Body of pancreas (tissue), 4 donors: ENCODE measurements at regions not wholly inside any gene's neighbourhood (a gene's known extent, or its start where the extent isn't known, plus 50 kb on each side); places are given as distances from the start of the nearest gene placed in this dataset.

ENCODE experiments used
- ATAC-seq: fragments of 150-250 bp; one replicate; pipeline ENCODE4 v1.9.1; 2016
- DNase-seq, 4 donors: peaks; one replicate each; pipeline ENCODE4 v3.0.0-alpha.2; 2019
- H3K27ac ChIP-seq, 4 donors: fragments of 200-600 bp; sonication (generic); 1 replicate in 3 of 4; 2 replicates in 1 of 4; pipeline versions ENCODE4 v1.5.1 to v1.6.1; 2016 to 2019; ENCODE audit warnings: mild to moderate bottlenecking in 1 of 4, mixed read lengths in 1 of 4, moderate library complexity in 1 of 4
- H3K27me3 ChIP-seq, 2 donors: fragments of 200-600 bp; sonication (generic); one replicate each; pipeline ENCODE4 v1.6.0; 2016; ENCODE audit warnings: mild to moderate bottlenecking in 1 of 2
- H3K36me3 ChIP-seq, 2 donors: fragments of 200-600 bp; sonication (generic); replicated peaks in 1 of 2; 2 replicates each; pipeline ENCODE4 v1.5.1; 2016; ENCODE audit warnings: low read depth in 2 of 2; ENCODE audit not compliant: insufficient read depth in 1 of 2
- H3K4me1 ChIP-seq: fragments of 200-600 bp; sonication (generic); one replicate; pipeline ENCODE4 v1.6.0; 2016
- H3K4me3 ChIP-seq, 2 donors: fragments of 200-600 bp; sonication (generic); 1 replicate in 1 of 2; 2 replicates in 1 of 2; pipeline ENCODE4 v1.5.1; 2016 to 2019
- H3K9me3 ChIP-seq, 3 donors: fragments of 200-600 bp; sonication (generic); 1 replicate in 2 of 3; 2 replicates in 1 of 3; pipeline ENCODE4 v1.5.1; 2016
- CTCF ChIP-seq, 7 experiments: fragments of 450-650 bp in 4 of 7; fragments of 200-600 bp in 3 of 7; sonication (generic) in 3 of 7; IDR thresholded peaks; one replicate each; pipeline ENCODE4 v1.5.1; 2016 to 2019; ENCODE audit warnings: antibody characterized with exemption in 7 of 7
- POLR2A ChIP-seq, 3 donors: fragments of 450-650 bp; IDR thresholded peaks; one replicate each; pipeline ENCODE4 v1.6.1; 2016; ENCODE audit warnings: antibody characterized with exemption in 3 of 3, mild to moderate bottlenecking in 2 of 3
- WGBS, 2 donors: methylation state at CpG; one replicate each; pipeline ENCODE4 v1.1.5; 2017; 5-methylcytosine and 5-hydroxymethylcytosine counted together
- intact Hi-C: fragments of 100-400 bp; cut with DNase I; formaldehyde crosslinking; loops from one replicate; pipeline ENCODE4 v1.15.1; 2023

- intact Hi-C loops: no loop called here
Measured at GRCh38 chr11:109121173-109121932, 300.6 kb upstream of the C11orf87 start.

GRCh38 chr11:109123816-109124787 is 297.9 kb upstream of the C11orf87 start:
- H3K9me3 ChIP-seq: no peaks in the 10 kb centered on the region
- H3K36me3 ChIP-seq: no peaks in the 10 kb centered on the region
- no peak overlapping the region for H3K4me3 ChIP-seq
- TF ChIP-seq POLR2A (IDR thresholded peaks at IDR 0.05) (no peak), CTCF (IDR thresholded peaks at IDR 0.05) (no peak)
- no peaks in the 10 kb centered on the region for H3K27me3 ChIP-seq
- peak in 3 of 4 donors; percentile 3 to 23 (median 8) for DNase-seq
- WGBS, 2 donors: 52 to 55% methylated on average over 11 of the region's 11 CpGs
- ATAC-seq: no peak
- intact Hi-C loops: no loop called here
- H3K27ac ChIP-seq: no peak overlapping the region
- H3K4me1 ChIP-seq: no peaks in the 10 kb centered on the region

More at GRCh38 chr11:109121173-109121932, 300.6 kb upstream of the C11orf87 start:
- Histone ChIP-seq H3K4me3 (no peak overlapping the region), H3K27ac (no peak overlapping the region), H3K36me3 (no peaks in the 10 kb centered on the region), H3K4me1 (no peaks in the 10 kb centered on the region), H3K9me3 (no peaks in the 10 kb centered on the region), H3K27me3 (no peaks in the 10 kb centered on the region)
- WGBS, 2 donors: 90 to 91% methylated on average over 5 of the region's 5 CpGs
- no peak for TF ChIP-seq CTCF (IDR thresholded peaks at IDR 0.05)
- TF ChIP-seq POLR2A (IDR thresholded peaks at IDR 0.05): no peak
- ATAC-seq (no peak), DNase-seq (no peak)

GRCh38 chr11:109130910-109131309 is 291.1 kb upstream of the C11orf87 start:
- intact Hi-C loops: no loop called here
- Histone ChIP-seq H3K4me3 (no peak overlapping the region), H3K36me3 (no peaks in the 10 kb centered on the region), H3K27me3 (no peaks in the 10 kb centered on the region), H3K4me1 (no peaks in the 10 kb centered on the region), H3K9me3 (no peaks in the 10 kb centered on the region), H3K27ac (no peak overlapping the region)
- TF ChIP-seq POLR2A (IDR thresholded peaks at IDR 0.05): no peak
- TF ChIP-seq CTCF (IDR thresholded peaks at IDR 0.05): no peak
- ATAC-seq: no peak
- 22 to 28% methylated on average over 1 of the region's 1 CpG for WGBS, 2 donors
- DNase-seq: no peak

GRCh38 chr11:109132539-109132938 is 289.5 kb upstream of the C11orf87 start:
- no peaks in the 10 kb centered on the region for H3K4me1 ChIP-seq
- TF ChIP-seq CTCF (IDR thresholded peaks at IDR 0.05) (no peak), POLR2A (IDR thresholded peaks at IDR 0.05) (no peak)
- no peaks in the 10 kb centered on the region for H3K36me3 ChIP-seq
- no peaks in the 10 kb centered on the region for H3K27me3 ChIP-seq
- no peak for ATAC-seq
- H3K9me3 ChIP-seq: no peaks in the 10 kb centered on the region
- no peak overlapping the region for H3K4me3 ChIP-seq
- H3K27ac ChIP-seq: no peak overlapping the region
- 29 to 41% methylated on average over 4 of the region's 4 CpGs for WGBS, 2 donors
- intact Hi-C loops: no loop called here
- no peak for DNase-seq
